COR-L47 (cell line): ENCODE measurements at regions not wholly inside any gene's neighbourhood (a gene's known extent, or its start where the extent isn't known, plus 50 kb on each side); places are given as distances from the start of the nearest gene placed in this dataset.
A peak's percentile ranks its signal among the peaks of the same experiment; 100 is the strongest.
"Not testable (repeated sequence)": the region's sequence is repeated elsewhere in the genome, so short reads cannot be mapped to it uniquely, and the experiment has no call there.

ENCODE experiments used
- DNase-seq: peaks from one replicate; lab custom pipeline; 2025; lab: John Stamatoyannopoulos, UW

DNA sequence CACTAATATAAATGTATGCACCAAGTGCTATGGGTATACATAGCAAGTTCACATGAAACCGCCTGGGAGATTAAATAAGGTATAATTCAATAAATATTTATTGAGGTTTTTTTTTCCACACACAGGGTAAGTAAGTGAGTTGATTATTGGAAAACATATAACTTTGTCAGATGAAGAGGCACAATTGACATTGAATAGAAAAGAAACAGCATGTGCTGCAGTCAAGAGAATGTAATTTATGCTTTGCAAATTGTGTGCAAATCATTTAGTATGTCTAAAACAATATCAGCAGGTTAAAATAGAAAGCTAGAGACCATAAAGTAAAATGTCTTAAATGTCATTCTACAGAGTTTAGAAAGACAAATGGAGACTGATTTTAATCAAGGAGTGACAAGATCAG lies 560.0 kb downstream of the AMY1C start:
- no peak for DNase-seq

DNA sequence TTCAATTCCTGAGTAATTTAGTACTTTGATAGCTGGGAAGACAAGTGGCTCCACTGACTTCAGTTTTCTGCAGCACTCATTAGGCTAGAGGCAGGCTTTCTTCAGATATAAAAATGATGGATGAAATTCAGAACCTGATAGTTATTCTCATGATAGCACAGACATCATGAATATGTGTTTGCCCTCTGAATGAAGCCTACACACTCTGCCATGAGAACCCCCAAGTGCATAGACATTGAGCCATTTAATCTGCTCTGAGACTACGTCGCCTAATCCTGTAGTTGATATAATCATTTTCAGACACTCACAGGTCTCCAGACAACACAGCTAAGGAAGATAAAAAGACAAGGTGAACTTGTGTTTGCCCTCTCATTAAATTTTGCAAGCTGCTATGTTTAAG lies 566.1 kb downstream of the AMY1C start:
- no peak for DNase-seq

- DNase-seq: no peak
These were observed 572.4 kb downstream of the AMY1C start for GRCh38 chr1:104322131-104322530.

DNA sequence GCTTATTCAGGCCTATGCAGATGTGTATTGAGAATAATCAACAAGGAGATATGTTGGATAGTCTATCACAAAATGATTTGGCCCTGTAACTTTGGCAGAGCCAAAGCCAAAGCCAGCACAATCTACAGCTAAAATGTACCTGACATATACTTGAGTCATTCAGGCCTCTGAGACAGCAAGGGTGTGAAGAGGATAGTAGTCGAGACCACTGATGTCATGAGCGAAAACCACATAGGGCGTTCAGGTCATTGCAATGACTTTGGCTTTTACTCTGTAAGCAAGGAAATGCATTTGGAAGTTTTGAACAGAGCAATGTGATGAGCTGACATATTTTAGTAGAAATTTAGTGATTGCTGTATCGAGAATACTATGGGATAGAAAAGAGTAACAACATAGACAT lies 579.6 kb downstream of the AMY1C start:
- no peak for DNase-seq

- DNase-seq: no peak
These were observed 582.1 kb downstream of the AMY1C start for GRCh38 chr1:104331763-104332162.

DNA sequence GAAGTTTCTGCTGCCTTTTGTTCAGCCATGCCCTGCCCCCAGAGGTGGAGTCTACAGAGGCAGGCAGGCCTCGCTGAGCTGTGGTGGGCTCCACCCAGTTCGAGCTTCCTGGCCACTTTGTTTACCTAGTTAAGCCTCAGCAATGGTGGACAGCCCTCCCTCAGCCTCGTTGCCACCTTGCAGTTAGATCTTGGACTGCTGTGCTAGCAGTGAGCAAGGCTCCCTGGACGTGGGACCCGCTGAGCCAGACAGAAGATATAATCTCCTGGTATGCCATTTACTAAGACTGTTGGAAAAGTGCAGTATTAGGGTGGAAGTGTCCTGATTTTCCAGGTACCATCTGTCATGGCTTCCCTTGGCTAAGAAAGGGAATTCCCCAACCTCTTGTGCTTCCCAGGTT lies 588.2 kb downstream of the AMY1C start:
- not testable (repeated sequence) for DNase-seq

DNA sequence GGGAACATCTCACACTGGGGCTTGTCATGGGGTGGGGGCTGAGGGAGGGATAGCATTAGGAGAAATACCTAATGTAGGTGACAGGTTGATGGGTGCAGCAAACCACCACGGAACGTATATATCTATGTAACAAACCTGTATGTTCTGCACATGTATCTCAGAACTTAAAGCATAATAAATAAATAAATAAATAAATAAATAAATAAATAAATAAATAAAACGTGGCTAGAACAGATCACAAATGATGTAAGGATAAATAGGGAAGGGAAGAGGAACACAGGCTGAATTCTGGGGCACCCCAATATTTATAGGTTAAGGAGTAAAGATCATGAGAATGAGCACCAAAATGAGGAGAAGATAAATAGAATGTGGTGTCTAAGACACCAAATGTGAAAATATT lies 592.2 kb downstream of the AMY1C start:
- DNase-seq: no peak

DNA sequence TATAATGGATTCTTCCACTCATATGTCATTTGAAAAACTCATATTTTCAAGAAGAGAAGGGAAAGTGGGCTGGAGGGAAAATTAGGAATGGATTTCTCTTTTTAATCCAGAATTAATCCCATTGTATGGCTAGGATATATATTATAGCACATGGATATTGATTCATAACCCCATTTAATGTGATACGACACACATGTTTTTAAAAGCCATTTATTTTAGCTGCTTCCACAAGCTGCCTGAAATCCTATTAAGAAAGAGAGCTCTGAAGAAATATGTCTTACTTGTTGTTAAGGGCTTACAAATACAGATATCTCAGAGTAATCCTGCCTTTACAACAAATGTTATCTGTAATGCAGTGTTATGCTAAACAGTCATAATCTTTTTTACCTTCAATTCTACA lies 598.6 kb downstream of the AMY1C start:
- no peak for DNase-seq

- no peak for DNase-seq
These were observed 603.9 kb downstream of the AMY1C start for GRCh38 chr1:104353580-104353979.

GRCh38 chr1:104358086-104358485 lies 608.4 kb downstream of the AMY1C start:
- DNase-seq: no peak

DNA sequence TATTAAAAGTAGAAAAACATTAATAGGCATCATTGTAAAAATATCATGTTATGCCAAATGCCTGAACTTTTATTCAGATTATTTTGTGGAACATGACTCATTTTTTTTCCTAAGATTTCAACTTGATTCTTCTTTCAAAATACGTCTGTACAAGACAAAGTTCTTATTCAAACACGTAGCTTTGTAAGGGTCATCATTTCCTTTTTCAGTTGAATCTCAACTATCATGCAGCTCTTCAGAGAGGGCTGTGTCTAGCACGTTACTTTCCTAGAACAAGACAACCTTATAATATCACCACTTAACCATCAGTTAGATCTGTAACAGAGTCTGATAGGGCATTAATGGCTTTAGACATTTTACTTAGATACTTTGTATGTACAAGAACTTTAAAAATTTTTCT lies 608.9 kb downstream of the AMY1C start:
- DNase-seq: no peak

DNA sequence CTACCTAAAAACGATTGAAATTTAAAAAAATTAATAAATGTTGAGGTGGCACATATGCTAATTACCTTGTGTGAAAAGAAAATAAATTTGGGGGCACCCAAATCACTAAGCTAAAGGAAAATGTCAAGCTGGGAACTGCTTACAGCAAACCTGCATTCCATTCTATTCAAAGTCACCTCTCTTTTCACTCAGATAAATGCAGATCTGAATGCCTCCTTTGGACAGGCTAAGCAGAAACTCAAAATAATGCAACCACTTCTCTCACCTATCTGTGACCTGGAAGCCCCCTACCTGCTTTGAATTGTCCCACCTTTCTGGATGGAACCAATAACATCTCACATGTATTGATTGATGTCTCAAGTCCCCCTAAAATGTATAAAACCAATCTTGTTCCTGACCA lies 628.7 kb downstream of the AMY1C start:
- no peak for DNase-seq

DNA sequence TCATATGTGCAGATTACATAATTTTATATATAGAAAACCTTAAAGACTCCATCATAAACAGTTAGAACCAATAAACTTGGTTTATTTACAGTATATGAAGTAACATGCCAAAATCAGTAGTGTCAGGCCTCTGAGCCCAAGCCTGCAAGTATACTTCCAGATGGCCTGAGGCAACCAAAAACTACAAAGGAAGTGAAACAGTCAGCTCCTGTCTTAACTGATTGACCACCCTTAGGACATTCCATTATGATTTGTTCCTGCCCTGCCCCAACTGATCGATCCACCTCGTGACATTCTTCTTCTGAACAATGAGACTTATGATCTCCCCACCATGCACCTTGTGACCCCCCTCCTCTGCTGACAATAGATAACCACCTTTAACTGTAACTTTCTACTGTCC lies 630.3 kb downstream of the AMY1C start:
- DNase-seq: no peak

- DNase-seq: no peak
These were observed 638.2 kb downstream of the AMY1C start for GRCh38 chr1:104387716-104388508.

DNA sequence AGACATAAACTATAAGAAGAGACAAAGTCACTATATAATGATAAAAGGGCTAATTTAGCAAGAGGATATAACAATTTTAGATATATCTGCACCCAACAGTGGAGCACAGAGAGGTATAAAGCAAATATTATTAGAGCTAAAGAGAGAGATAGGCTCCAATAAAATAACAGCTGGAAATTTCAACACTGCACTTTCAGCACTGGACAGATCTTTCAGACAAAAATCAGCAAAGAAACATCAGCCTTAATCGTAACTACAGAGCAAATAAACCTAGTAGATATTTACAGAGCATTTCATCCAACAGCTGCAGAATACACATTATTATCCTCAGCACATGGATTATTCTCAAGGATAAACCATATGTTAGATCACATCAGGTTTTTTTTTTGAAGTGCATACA lies 642.9 kb downstream of the AMY1C start:
- DNase-seq: no peak

- DNase-seq: peak; percentile 66
These were observed 652.5 kb downstream of the AMY1C start for GRCh38 chr1:104402178-104402577.

DNA sequence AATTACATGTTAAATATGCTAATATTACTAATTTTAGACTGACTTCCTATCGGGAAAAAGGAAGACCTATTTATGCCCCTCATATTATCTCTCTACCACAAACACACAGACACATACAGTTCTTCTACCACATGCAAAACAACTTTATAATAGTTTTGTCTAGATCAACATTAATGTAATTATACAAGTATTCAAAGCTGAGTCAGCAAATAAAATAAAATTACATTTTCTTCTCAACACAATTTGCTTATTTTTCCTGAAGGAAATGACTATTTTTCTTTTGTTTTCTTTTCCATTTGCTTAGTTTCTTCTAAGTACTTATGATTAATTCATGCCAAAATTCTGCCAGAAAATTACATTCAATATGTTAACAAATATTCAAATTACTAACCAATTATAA lies 654.2 kb downstream of the AMY1C start:
- DNase-seq: no peak

- DNase-seq: no peak
These were observed 657.0 kb downstream of the AMY1C start for GRCh38 chr1:104406728-104407127.

- DNase-seq: no peak
These were observed 658.6 kb downstream of the AMY1C start for GRCh38 chr1:104408268-104408667.

DNA sequence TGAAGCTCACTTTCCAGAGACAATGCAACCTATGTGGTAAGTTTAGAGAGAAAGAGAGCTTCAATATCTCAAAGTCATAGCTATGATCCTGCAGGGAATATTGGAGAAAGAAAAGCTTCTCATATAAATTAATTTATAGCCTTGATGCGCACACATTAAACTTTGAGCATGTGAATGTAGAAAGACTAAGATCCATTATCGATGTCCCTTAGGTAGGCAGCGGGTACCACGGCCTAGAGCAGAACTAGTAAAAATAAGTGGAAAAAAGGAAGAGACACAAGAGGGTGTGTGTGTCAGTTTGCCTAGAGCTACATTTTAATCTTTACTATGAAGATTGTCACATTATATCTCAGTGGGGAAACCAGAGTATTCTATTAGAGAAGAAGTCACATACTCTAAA lies 685.6 kb downstream of the AMY1C start:
- no peak for DNase-seq

DNA sequence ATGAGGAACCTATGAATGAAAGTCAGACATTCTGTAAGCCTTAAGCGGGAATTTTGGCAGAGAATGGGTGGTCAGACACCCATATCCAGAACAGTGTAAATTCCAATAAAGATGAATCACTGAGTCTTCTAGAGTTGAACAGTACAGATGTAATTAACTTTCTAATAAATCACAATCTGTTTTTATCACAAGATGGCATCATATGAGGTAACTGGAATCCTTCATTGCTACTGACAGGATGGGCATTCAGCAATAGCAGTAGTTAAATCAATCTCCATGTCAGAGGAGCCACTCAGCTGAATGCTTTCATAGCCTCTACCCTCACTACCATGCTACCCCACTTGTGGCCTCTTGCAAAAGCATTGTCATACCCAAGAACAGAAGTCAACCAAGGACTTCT lies 690.3 kb downstream of the AMY1C start:
- no peak for DNase-seq

GRCh38 chr1:104456724-104457123 lies 707.0 kb downstream of the AMY1C start:
- DNase-seq: no peak

- DNase-seq: no peak
These were observed 710.2 kb downstream of the AMY1C start for GRCh38 chr1:104459886-104460285.

DNA sequence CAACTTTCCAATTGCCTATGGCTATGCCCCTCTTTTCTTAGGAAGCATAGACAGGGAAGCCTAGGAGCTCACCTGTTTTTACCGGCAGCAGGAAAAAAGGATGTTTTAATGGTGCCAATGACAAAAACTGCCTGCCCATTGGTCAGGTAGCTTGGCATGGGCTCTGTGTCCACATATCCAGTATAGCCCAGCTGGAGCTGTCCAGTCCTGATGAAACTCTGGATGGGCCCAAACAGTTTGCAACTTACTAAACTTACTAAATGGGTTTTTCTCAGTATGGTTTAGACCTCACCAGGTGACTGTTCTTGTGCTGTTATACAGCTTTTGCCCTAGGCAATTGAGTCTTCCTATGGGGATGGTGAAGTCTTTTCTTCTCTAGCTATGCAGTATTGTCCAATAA lies 711.2 kb downstream of the AMY1C start:
- DNase-seq: no peak
